ENCODE measurements at regions not wholly inside any gene's neighbourhood (a gene's known extent, or its start where the extent isn't known, plus 50 kb on each side); places are given as distances from the start of the nearest gene placed in this dataset.

- no peak for TF ChIP-seq SUZ12 (IDR thresholded peaks at IDR 0.05; ENCODE audit: extremely low read depth, insufficient read depth, insufficient read length)
- no peak for TF ChIP-seq YY1 (IDR thresholded peaks at IDR 0.05; ENCODE audit: insufficient read depth, insufficient read length)
- TF ChIP-seq ZNF274 (IDR thresholded peaks at IDR 0.05; ENCODE audit: low read depth, low read length) = no peak
- no peaks in the 10 kb centered on the region for H3K4me1 ChIP-seq (ENCODE audit: insufficient read depth, insufficient read length)
- H3K4me3 ChIP-seq (ENCODE audit: insufficient read length, low read depth) = no peak overlapping the region
- no peaks in the 10 kb centered on the region for H3K36me3 ChIP-seq (ENCODE audit: insufficient read depth, insufficient read length, low read length)
- no peaks in the 10 kb centered on the region for H3K27me3 ChIP-seq (ENCODE audit: insufficient read depth, insufficient read length)
- DNase-seq (ENCODE audit: low read depth, low spot score) = no peak
- H3K9ac ChIP-seq (ENCODE audit: insufficient read length, low read depth) = no peak overlapping the region
- no peaks in the 10 kb centered on the region for H3K9me3 ChIP-seq (ENCODE audit: insufficient read depth, low read length)
Observed at GRCh38 chr13:37382146-37382545, 216.4 kb downstream of the POSTN start.

DNA sequence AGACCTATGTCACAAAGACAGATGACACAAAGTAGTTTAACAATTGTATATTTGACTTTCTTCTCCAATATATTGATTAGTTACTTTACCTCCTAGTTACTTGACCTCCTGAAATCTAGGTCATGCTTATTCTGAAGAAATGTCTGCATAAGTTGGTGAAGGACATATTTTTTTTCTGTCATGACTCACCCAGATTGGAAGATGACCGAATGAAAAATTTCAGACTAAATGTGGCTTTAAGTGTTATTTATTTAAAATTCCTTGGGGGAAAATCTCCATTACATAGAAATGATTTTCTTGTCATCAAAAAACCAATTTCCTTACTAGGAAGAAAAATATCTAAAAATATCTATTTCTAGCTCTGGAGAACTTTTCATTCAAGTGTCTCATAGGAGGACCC lies 217.1 kb downstream of the POSTN start:
- H3K4me1 ChIP-seq (ENCODE audit: insufficient read depth, insufficient read length) = no peaks in the 10 kb centered on the region
- H3K9me3 ChIP-seq (ENCODE audit: insufficient read depth, low read length) = no peaks in the 10 kb centered on the region
- no peak overlapping the region for H3K4me3 ChIP-seq (ENCODE audit: insufficient read length, low read depth)
- no peak for DNase-seq (ENCODE audit: low read depth, low spot score)
- no peak overlapping the region for H3K9ac ChIP-seq (ENCODE audit: insufficient read length, low read depth)
- H3K27me3 ChIP-seq (ENCODE audit: insufficient read depth, insufficient read length) = no peaks in the 10 kb centered on the region
- no peak for TF ChIP-seq YY1 (IDR thresholded peaks at IDR 0.05; ENCODE audit: insufficient read depth, insufficient read length)
- no peak for TF ChIP-seq SUZ12 (IDR thresholded peaks at IDR 0.05; ENCODE audit: extremely low read depth, insufficient read depth, insufficient read length)
- TF ChIP-seq ZNF274 (IDR thresholded peaks at IDR 0.05; ENCODE audit: low read depth, low read length) = no peak
- no peaks in the 10 kb centered on the region for H3K36me3 ChIP-seq (ENCODE audit: insufficient read depth, insufficient read length, low read length)

DNA sequence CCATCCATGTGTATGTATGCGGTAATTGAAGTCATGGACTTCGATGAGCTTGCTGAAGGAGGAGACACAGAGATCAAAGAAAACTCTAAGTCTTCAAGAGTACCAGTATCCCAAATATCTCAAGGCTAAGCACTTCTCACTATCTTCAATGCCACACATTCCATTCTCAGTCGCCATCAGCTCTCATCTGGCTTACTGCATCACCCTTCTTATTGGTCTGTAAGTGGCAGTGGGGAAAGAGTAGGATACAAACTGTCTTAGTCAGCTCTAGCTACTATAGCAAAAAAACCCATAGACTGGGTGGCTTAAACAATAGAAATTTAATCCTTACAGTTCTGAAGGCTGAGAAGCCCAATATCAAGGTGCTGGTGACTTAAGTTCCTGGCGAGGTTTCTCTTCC lies 218.7 kb downstream of the POSTN start:
- no peak for TF ChIP-seq SUZ12 (IDR thresholded peaks at IDR 0.05; ENCODE audit: extremely low read depth, insufficient read depth, insufficient read length)
- TF ChIP-seq YY1 (IDR thresholded peaks at IDR 0.05; ENCODE audit: insufficient read depth, insufficient read length) = no peak
- TF ChIP-seq ZNF274 (IDR thresholded peaks at IDR 0.05; ENCODE audit: low read depth, low read length) = no peak
- H3K9ac ChIP-seq (ENCODE audit: insufficient read length, low read depth) = no peak overlapping the region
- no peak for DNase-seq (ENCODE audit: low read depth, low spot score)

DNA sequence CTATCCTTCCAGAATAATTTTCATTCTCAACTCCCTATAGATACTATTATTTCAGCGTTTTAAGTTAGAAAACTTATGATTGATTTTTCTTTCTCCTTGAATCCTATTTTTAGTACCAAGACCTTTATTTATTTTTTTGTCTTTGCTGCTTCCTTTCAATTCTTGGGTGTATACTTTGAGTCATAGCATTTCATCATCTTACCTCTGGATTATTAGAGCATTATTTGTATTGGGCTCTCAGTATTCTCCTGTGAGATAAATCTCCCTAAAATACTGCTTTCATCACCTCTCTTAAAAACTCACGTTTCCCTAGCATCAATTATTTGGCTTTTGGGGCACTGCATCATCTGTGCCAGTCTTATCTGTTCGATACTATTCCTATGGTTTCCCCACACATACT lies 222.8 kb downstream of the POSTN start:
- no peak overlapping the region for H3K4me3 ChIP-seq (ENCODE audit: insufficient read length, low read depth)
- no peaks in the 10 kb centered on the region for H3K36me3 ChIP-seq (ENCODE audit: insufficient read depth, insufficient read length, low read length)
- no peak overlapping the region for H3K9ac ChIP-seq (ENCODE audit: insufficient read length, low read depth)
- no peaks in the 10 kb centered on the region for H3K9me3 ChIP-seq (ENCODE audit: insufficient read depth, low read length)
- no peak for TF ChIP-seq SUZ12 (IDR thresholded peaks at IDR 0.05; ENCODE audit: extremely low read depth, insufficient read depth, insufficient read length)
- TF ChIP-seq ZNF274 (IDR thresholded peaks at IDR 0.05; ENCODE audit: low read depth, low read length) = no peak
- H3K4me1 ChIP-seq (ENCODE audit: insufficient read depth, insufficient read length) = no peaks in the 10 kb centered on the region
- no peak for DNase-seq (ENCODE audit: low read depth, low spot score)
- H3K27me3 ChIP-seq (ENCODE audit: insufficient read depth, insufficient read length) = no peaks in the 10 kb centered on the region

More for the DNA sequence above, 218.7 kb downstream of the POSTN start:
- no peaks in the 10 kb centered on the region for H3K36me3 ChIP-seq (ENCODE audit: insufficient read depth, insufficient read length, low read length)
- no peak overlapping the region for H3K4me3 ChIP-seq (ENCODE audit: insufficient read length, low read depth)
- H3K9me3 ChIP-seq (ENCODE audit: insufficient read depth, low read length) = no peaks in the 10 kb centered on the region
- H3K27me3 ChIP-seq (ENCODE audit: insufficient read depth, insufficient read length) = no peaks in the 10 kb centered on the region
- no peaks in the 10 kb centered on the region for H3K4me1 ChIP-seq (ENCODE audit: insufficient read depth, insufficient read length)

DNA sequence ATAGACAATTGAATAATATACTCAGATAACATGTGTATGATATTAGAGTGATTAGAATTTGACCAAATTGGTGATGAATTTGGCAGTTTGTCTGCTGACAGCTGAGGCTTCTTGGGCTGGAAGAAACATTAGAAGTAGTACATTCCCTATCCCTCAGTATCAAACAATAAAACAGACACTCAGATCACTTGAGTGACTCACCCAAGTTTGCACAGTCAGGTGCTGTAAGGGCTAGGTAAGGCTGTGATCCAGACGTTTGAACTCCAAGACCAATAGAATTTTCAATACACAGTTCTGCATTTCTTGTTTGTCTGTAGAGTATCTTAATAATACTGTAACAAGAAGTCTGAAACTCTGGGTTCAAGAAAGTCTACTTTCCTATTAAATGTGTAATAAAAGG lies 223.5 kb downstream of the POSTN start:
- TF ChIP-seq SUZ12 (IDR thresholded peaks at IDR 0.05; ENCODE audit: extremely low read depth, insufficient read depth, insufficient read length) (no peak), YY1 (IDR thresholded peaks at IDR 0.05; ENCODE audit: insufficient read depth, insufficient read length) (no peak), ZNF274 (IDR thresholded peaks at IDR 0.05; ENCODE audit: low read depth, low read length) (no peak)
- no peak for DNase-seq (ENCODE audit: low read depth, low spot score)
- Histone ChIP-seq H3K4me1 (ENCODE audit: insufficient read depth, insufficient read length) (no peaks in the 10 kb centered on the region), H3K36me3 (ENCODE audit: insufficient read depth, insufficient read length, low read length) (no peaks in the 10 kb centered on the region), H3K27me3 (ENCODE audit: insufficient read depth, insufficient read length) (no peaks in the 10 kb centered on the region), H3K4me3 (ENCODE audit: insufficient read length, low read depth) (no peak overlapping the region), H3K9ac (ENCODE audit: insufficient read length, low read depth) (no peak overlapping the region), H3K9me3 (ENCODE audit: insufficient read depth, low read length) (no peaks in the 10 kb centered on the region)

GRCh38 chr13:37369616-37370015 lies 229.0 kb downstream of the POSTN start:
- TF ChIP-seq SUZ12 (IDR thresholded peaks at IDR 0.05; ENCODE audit: extremely low read depth, insufficient read depth, insufficient read length) = no peak
- no peak for TF ChIP-seq ZNF274 (IDR thresholded peaks at IDR 0.05; ENCODE audit: low read depth, low read length)
- no peak for TF ChIP-seq YY1 (IDR thresholded peaks at IDR 0.05; ENCODE audit: insufficient read depth, insufficient read length)
- Histone ChIP-seq H3K4me1 (ENCODE audit: insufficient read depth, insufficient read length) (no peaks in the 10 kb centered on the region), H3K9me3 (ENCODE audit: insufficient read depth, low read length) (no peaks in the 10 kb centered on the region), H3K9ac (ENCODE audit: insufficient read length, low read depth) (no peak overlapping the region), H3K27me3 (ENCODE audit: insufficient read depth, insufficient read length) (no peaks in the 10 kb centered on the region), H3K36me3 (ENCODE audit: insufficient read depth, insufficient read length, low read length) (no peaks in the 10 kb centered on the region), H3K4me3 (ENCODE audit: insufficient read length, low read depth) (no peak overlapping the region)
- DNase-seq (ENCODE audit: low read depth, low spot score) = no peak

GRCh38 chr13:37368501-37368900 lies 230.1 kb downstream of the POSTN start:
- Histone ChIP-seq H3K9me3 (ENCODE audit: insufficient read depth, low read length) (no peaks in the 10 kb centered on the region), H3K4me1 (ENCODE audit: insufficient read depth, insufficient read length) (no peaks in the 10 kb centered on the region), H3K36me3 (ENCODE audit: insufficient read depth, insufficient read length, low read length) (no peaks in the 10 kb centered on the region), H3K27me3 (ENCODE audit: insufficient read depth, insufficient read length) (no peaks in the 10 kb centered on the region), H3K4me3 (ENCODE audit: insufficient read length, low read depth) (no peak overlapping the region), H3K9ac (ENCODE audit: insufficient read length, low read depth) (no peak overlapping the region)
- DNase-seq (ENCODE audit: low read depth, low spot score) = no peak
- TF ChIP-seq YY1 (IDR thresholded peaks at IDR 0.05; ENCODE audit: insufficient read depth, insufficient read length) (no peak), SUZ12 (IDR thresholded peaks at IDR 0.05; ENCODE audit: extremely low read depth, insufficient read depth, insufficient read length) (no peak)

All from NT2/D1 (cell line).